Sigmoid colon (tissue), 6 donors: ENCODE measurements at regions not wholly inside any gene's neighbourhood (a gene's known extent, or its start where the extent isn't known, plus 50 kb on each side); places are given as distances from the start of the nearest gene placed in this dataset.

Experiments
- DNase-seq: peaks from one replicate; pipeline ENCODE4 v3.0.0-alpha.2; 2019
- H3K27ac ChIP-seq, 4 donors: fragments of 200-600 bp; sonication (generic); one replicate each; pipeline ENCODE4 v1.5.1; 2016 to 2019; ENCODE audit warnings: mild to moderate bottlenecking in 1 of 4
- H3K27me3 ChIP-seq, 3 donors: fragments of 200-600 bp; sonication (generic); one replicate each; pipeline ENCODE4 v1.5.1; 2019; ENCODE audit warnings: mild to moderate bottlenecking in 1 of 3
- H3K36me3 ChIP-seq, 4 donors: fragments of 200-600 bp; sonication (generic); one replicate each; pipeline ENCODE4 v1.5.1; 2016 to 2019
- H3K4me1 ChIP-seq, 4 donors: fragments of 200-600 bp; sonication (generic); one replicate each; pipeline ENCODE4 v1.5.1; 2017 to 2019
- H3K4me3 ChIP-seq, 4 donors: fragments of 200-600 bp; sonication (generic); one replicate each; pipeline ENCODE4 v1.5.1; 2017 to 2019; ENCODE audit warnings: mild to moderate bottlenecking in 2 of 4, moderate library complexity in 1 of 4
- H3K9me3 ChIP-seq, 4 donors: fragments of 200-600 bp in 3 of 4; sonication (generic) in 3 of 4; one replicate each; pipeline versions ENCODE4 v1.5.1 to v1.6.1; 2013 to 2019
- EP300 ChIP-seq, 4 donors: sonication (generic); formaldehyde crosslinking; IDR thresholded peaks; one replicate each; pipeline ENCODE4 v1.6.1; 2017; ENCODE audit warnings: antibody characterized with exemption in 4 of 4
- POLR2A ChIP-seq, 2 donors: fragments of 450-650 bp; IDR thresholded peaks; one replicate each; pipeline ENCODE4 v1.6.1; 2016; ENCODE audit warnings: antibody characterized with exemption in 2 of 2, mild to moderate bottlenecking in 2 of 2, moderate library complexity in 2 of 2
- POLR2AphosphoS5 ChIP-seq, 4 donors: sonication (generic); formaldehyde crosslinking; IDR thresholded peaks; one replicate each; pipeline ENCODE4 v1.6.1; 2017; ENCODE audit warnings: antibody characterized with exemption in 4 of 4
- WGBS, 2 donors: extraction: QIAGEN DNeasy Blood & Tissue Kit; methylation state at CpG; one replicate each; pipeline ENCODE4 v1.1.7; 2013; 5-methylcytosine and 5-hydroxymethylcytosine counted together
- intact Hi-C: fragments of 100-400 bp; cut with DNase I; formaldehyde crosslinking; loops from one replicate; pipeline ENCODE4 v1.15.1; 2023
- TF ChIP-seq, protein P1 (sequence below), 4 experiments: fragments of 450-650 bp in 3 of 4; fragments of 200-600 bp in 1 of 4; IDR thresholded peaks; one replicate each; pipeline ENCODE4 v1.5.1; 2016 to 2019; ENCODE audit warnings: antibody characterized with exemption in 4 of 4, mild to moderate bottlenecking in 3 of 4, moderate library complexity in 2 of 4
- donor health status: healthy with polysubstance abuse.
- donor health status: healthy.

DNA sequence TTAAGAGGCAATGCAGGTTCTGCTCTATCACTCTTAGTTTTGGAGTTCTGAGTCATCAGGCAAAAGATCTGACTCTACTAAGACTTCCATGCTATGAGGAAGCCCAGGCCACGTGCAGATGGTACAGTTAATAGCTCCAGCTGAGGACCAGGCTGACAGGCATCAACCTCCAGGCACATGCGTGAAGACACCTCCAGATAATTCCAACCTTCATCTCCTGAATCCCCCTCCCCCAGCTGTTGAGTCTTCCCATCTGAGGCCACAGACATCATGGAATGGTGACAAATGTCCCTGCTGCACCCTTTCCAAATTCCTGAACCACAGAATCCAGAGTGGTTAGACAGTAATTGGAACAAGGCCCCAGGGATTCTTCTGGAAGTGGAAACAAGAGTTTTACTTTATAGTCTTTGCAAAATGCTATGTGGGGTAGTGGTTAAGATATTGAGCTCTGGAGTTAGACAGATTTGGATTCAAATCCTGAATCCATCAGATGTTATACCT is 183.8 kb downstream of the KLF5 start:
- Histone ChIP-seq H3K36me3 (no peaks in the 10 kb centered on the region), H3K27me3 (no peaks in the 10 kb centered on the region), H3K27ac (no peak overlapping the region), H3K9me3 (no peaks in the 10 kb centered on the region), H3K4me3 (no peak overlapping the region), H3K4me1 (no peaks in the 10 kb centered on the region)
- WGBS, 2 donors, result 86 to 91% methylated on average over 2 of the region's 2 CpGs
- TF ChIP-seq EP300 (IDR thresholded peaks at IDR 0.05) (no peak), POLR2A (IDR thresholded peaks at IDR 0.05) (no peak), POLR2AphosphoS5 (IDR thresholded peaks at IDR 0.05) (no peak)
- TF ChIP-seq, protein P1, sequence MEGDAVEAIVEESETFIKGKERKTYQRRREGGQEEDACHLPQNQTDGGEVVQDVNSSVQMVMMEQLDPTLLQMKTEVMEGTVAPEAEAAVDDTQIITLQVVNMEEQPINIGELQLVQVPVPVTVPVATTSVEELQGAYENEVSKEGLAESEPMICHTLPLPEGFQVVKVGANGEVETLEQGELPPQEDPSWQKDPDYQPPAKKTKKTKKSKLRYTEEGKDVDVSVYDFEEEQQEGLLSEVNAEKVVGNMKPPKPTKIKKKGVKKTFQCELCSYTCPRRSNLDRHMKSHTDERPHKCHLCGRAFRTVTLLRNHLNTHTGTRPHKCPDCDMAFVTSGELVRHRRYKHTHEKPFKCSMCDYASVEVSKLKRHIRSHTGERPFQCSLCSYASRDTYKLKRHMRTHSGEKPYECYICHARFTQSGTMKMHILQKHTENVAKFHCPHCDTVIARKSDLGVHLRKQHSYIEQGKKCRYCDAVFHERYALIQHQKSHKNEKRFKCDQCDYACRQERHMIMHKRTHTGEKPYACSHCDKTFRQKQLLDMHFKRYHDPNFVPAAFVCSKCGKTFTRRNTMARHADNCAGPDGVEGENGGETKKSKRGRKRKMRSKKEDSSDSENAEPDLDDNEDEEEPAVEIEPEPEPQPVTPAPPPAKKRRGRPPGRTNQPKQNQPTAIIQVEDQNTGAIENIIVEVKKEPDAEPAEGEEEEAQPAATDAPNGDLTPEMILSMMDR (IDR thresholded peaks at IDR 0.05), result no peak
- DNase-seq, result no peak
- intact Hi-C loops, result no loop called here

- Histone ChIP-seq H3K4me1 (no peaks in the 10 kb centered on the region), H3K4me3 (no peak overlapping the region), H3K36me3 (no peaks in the 10 kb centered on the region), H3K27me3 (no peaks in the 10 kb centered on the region), H3K9me3 (no peaks in the 10 kb centered on the region), H3K27ac (no peak overlapping the region)
- DNase-seq, result no peak
- TF ChIP-seq POLR2AphosphoS5 (IDR thresholded peaks at IDR 0.05) (no peak), POLR2A (IDR thresholded peaks at IDR 0.05) (no peak), EP300 (IDR thresholded peaks at IDR 0.05) (no peak)
- TF ChIP-seq, protein P1 (IDR thresholded peaks at IDR 0.05), result no peak
- WGBS, 2 donors, result 87 to 91% methylated on average over 1 of the region's 1 CpG
- intact Hi-C loops, result no loop called here
Observed at GRCh38 chr13:73240193-73240592, 181.4 kb downstream of the KLF5 start.

DNA sequence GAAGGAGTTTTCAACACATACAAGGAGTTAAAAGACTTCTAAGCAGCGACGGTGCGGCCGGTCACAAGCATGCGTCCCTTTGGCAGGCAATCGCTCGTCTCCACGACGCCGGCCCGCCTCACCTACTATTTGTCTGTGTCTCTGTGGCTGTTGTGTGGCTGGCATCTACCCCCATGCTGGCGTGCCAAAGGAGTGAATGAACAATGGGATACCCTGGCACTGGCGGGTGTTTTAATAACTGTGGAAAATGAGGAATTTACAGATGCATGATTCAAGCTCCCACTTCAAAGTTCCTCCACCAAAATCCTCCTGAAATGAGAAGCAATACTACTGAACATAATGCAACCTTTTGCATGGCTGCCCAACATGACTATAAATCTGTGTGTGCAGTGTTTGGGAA is 176.6 kb downstream of the KLF5 start:
- intact Hi-C loops, result no loop called here
- 92 to 96% methylated on average over 13 of the region's 13 CpGs for WGBS, 2 donors
- H3K4me3 ChIP-seq, result no peak overlapping the region
- no peaks in the 10 kb centered on the region for H3K36me3 ChIP-seq
- DNase-seq, result no peak
- TF ChIP-seq POLR2AphosphoS5 (IDR thresholded peaks at IDR 0.05) (no peak), EP300 (IDR thresholded peaks at IDR 0.05) (no peak), POLR2A (IDR thresholded peaks at IDR 0.05) (no peak)
- TF ChIP-seq, protein P1 (IDR thresholded peaks at IDR 0.05), result no peak
- no peaks in the 10 kb centered on the region for H3K27me3 ChIP-seq
- H3K4me1 ChIP-seq, result peaks cover 0 to 7% (median 0%) of the 10 kb centered on the region in 4 donors
- H3K27ac ChIP-seq, result no peak overlapping the region
- H3K9me3 ChIP-seq, result no peaks in the 10 kb centered on the region

- TF ChIP-seq EP300 (IDR thresholded peaks at IDR 0.05) (no peak), POLR2A (IDR thresholded peaks at IDR 0.05) (no peak), POLR2AphosphoS5 (IDR thresholded peaks at IDR 0.05) (no peak)
- TF ChIP-seq, protein P1 (IDR thresholded peaks at IDR 0.05), result no peak
- intact Hi-C loops, result no loop called here
- H3K4me3 ChIP-seq, result no peak overlapping the region
- H3K36me3 ChIP-seq, result no peaks in the 10 kb centered on the region
- 86 to 96% methylated on average over 4 of the region's 4 CpGs for WGBS, 2 donors
- no peaks in the 10 kb centered on the region for H3K9me3 ChIP-seq
- H3K27me3 ChIP-seq, result no peaks in the 10 kb centered on the region
- no peak overlapping the region for H3K27ac ChIP-seq
- DNase-seq, result no peak
- peaks cover 0 to 7% (median 0%) of the 10 kb centered on the region in 4 donors for H3K4me1 ChIP-seq
Observed at GRCh38 chr13:73231471-73231870, 172.7 kb downstream of the KLF5 start.

GRCh38 chr13:73230716-73231115 is 171.9 kb downstream of the KLF5 start:
- intact Hi-C loops, result no loop called here

More at GRCh38 chr13:73230716-73231115, 171.9 kb downstream of the KLF5 start:
- H3K4me3 ChIP-seq, result no peak overlapping the region
- DNase-seq, result no peak
- H3K9me3 ChIP-seq, result no peaks in the 10 kb centered on the region
- no peaks in the 10 kb centered on the region for H3K27me3 ChIP-seq
- 50 to 83% methylated on average over 3 of the region's 3 CpGs for WGBS, 2 donors
- no peaks in the 10 kb centered on the region for H3K36me3 ChIP-seq
- H3K4me1 ChIP-seq, result peaks cover 0 to 7% (median 0%) of the 10 kb centered on the region in 4 donors
- H3K27ac ChIP-seq, result no peak overlapping the region
- TF ChIP-seq POLR2A (IDR thresholded peaks at IDR 0.05), result no peak
- TF ChIP-seq EP300 (IDR thresholded peaks at IDR 0.05), result no peak
- TF ChIP-seq, protein P1 (IDR thresholded peaks at IDR 0.05), result no peak
